ENCODE measurements at regions not wholly inside any gene's neighbourhood (a gene's known extent, or its start where the extent isn't known, plus 50 kb on each side); places are given as distances from the start of the nearest gene placed in this dataset.
"Not testable (repeated sequence)": the region's sequence is repeated elsewhere in the genome, so short reads cannot be mapped to it uniquely, and the experiment has no call there.

GRCh38 chr13:73173279-73173811 lies 114.5 kb downstream of the KLF5 start:
- no peak for DNase-seq

- no peak for DNase-seq
These were observed 113.1 kb downstream of the KLF5 start for GRCh38 chr13:73171926-73172325.

GRCh38 chr13:73171271-73171682 lies 112.5 kb downstream of the KLF5 start:
- no peak for DNase-seq

- DNase-seq, result no peak
These were observed 111.2 kb downstream of the KLF5 start for GRCh38 chr13:73169971-73170370.

- DNase-seq, result no peak
These were observed 110.2 kb downstream of the KLF5 start for GRCh38 chr13:73168953-73169401.

GRCh38 chr13:73168226-73168952 lies 109.6 kb downstream of the KLF5 start:
- DNase-seq, result no peak

GRCh38 chr13:73167028-73167820 lies 108.4 kb downstream of the KLF5 start:
- no peak for DNase-seq

GRCh38 chr13:73166204-73166603 lies 107.4 kb downstream of the KLF5 start:
- DNase-seq, result no peak

- DNase-seq, result no peak
These were observed 104.4 kb downstream of the KLF5 start for GRCh38 chr13:73162912-73163911.

GRCh38 chr13:73160371-73161031 lies 101.7 kb downstream of the KLF5 start:
- not testable (repeated sequence) for DNase-seq

- DNase-seq, result no peak
These were observed 100.0 kb downstream of the KLF5 start for GRCh38 chr13:73158851-73159250.

GRCh38 chr13:73157031-73157430 lies 98.2 kb downstream of the KLF5 start:
- no peak for DNase-seq

GRCh38 chr13:73146707-73147106 lies 87.9 kb downstream of the KLF5 start:
- no peak for DNase-seq

- no peak for DNase-seq
These were observed 83.3 kb downstream of the KLF5 start for GRCh38 chr13:73142071-73142470.

GRCh38 chr13:73141292-73141771 lies 82.5 kb downstream of the KLF5 start:
- DNase-seq, result no peak

- no peak for DNase-seq
These were observed 82.0 kb downstream of the KLF5 start for GRCh38 chr13:73140801-73141200.

- no peak for DNase-seq
These were observed 80.1 kb downstream of the KLF5 start for GRCh38 chr13:73138638-73139491.

GRCh38 chr13:73138276-73138637 lies 79.5 kb downstream of the KLF5 start:
- no peak for DNase-seq

GRCh38 chr13:73136776-73137175 lies 78.0 kb downstream of the KLF5 start:
- no peak for DNase-seq

GRCh38 chr13:73133531-73133930 lies 74.7 kb downstream of the KLF5 start:
- no peak for DNase-seq

GRCh38 chr13:73131247-73131646 lies 72.4 kb downstream of the KLF5 start:
- DNase-seq, result no peak

Measured in CD4-positive, alpha-beta T cell treated with Interleukin-17A for 4 hours (primary cell).